Testis (tissue), 2 donors: ENCODE measurements at regions not wholly inside any gene's neighbourhood (a gene's known extent, or its start where the extent isn't known, plus 50 kb on each side); places are given as distances from the start of the nearest gene placed in this dataset.

Experiments
- DNase-seq: peaks from one replicate; pipeline ENCODE4 v3.0.0-alpha.2; 2019
- H3K27ac ChIP-seq, 2 donors: fragments of 200-600 bp; sonication (generic); one replicate each; pipeline ENCODE4 v1.5.1; 2019
- H3K27me3 ChIP-seq: fragments of 200-600 bp; sonication (generic); one replicate; pipeline ENCODE4 v1.5.1; 2019
- H3K36me3 ChIP-seq: fragments of 200-600 bp; sonication (generic); one replicate; pipeline ENCODE4 v1.5.1; 2017; ENCODE audit warnings: low read depth; ENCODE audit errors: missing control alignments
- H3K4me1 ChIP-seq: fragments of 200-600 bp; sonication (generic); one replicate; pipeline ENCODE4 v1.5.1; 2019
- H3K4me3 ChIP-seq, 2 donors: fragments of 200-600 bp; sonication (generic); one replicate each; pipeline ENCODE4 v1.5.1; 2017 to 2019
- H3K9me3 ChIP-seq: fragments of 200-600 bp; sonication (generic); one replicate; pipeline ENCODE4 v1.5.1; 2017
- CTCF ChIP-seq, 3 experiments: fragments of 450-650 bp in 2 of 3; fragments of 200-600 bp in 1 of 3; sonication (generic) in 1 of 3; IDR thresholded peaks; one replicate each; pipeline ENCODE4 v1.5.1; 2016 to 2019; ENCODE audit warnings: antibody characterized with exemption in 3 of 3, mild to moderate bottlenecking in 2 of 3, moderate library complexity in 1 of 3
- POLR2A ChIP-seq: fragments of 450-650 bp; IDR thresholded peaks from one replicate; pipeline ENCODE4 v1.6.1; 2017; ENCODE audit warnings: antibody characterized with exemption, mild to moderate bottlenecking, moderate library complexity
- WGBS, 2 donors: methylation state at CpG; one replicate each; pipeline ENCODE4 v1.1.5; 2018; 5-methylcytosine and 5-hydroxymethylcytosine counted together
- intact Hi-C: fragments of 100-400 bp; cut with DNase I; formaldehyde crosslinking; loops from one replicate; pipeline ENCODE4 v1.15.1; 2023; ENCODE audit warnings: low total_unique reads

- no peak overlapping the region for H3K4me3 ChIP-seq
- no peaks in the 10 kb centered on the region for H3K27me3 ChIP-seq
- DNase-seq = no peak
- no peak overlapping the region for H3K27ac ChIP-seq
- no peaks in the 10 kb centered on the region for H3K4me1 ChIP-seq
- H3K36me3 ChIP-seq = no peaks in the 10 kb centered on the region
- WGBS, 2 donors = 95 to 96% methylated on average over 1 of the region's 1 CpG
- H3K9me3 ChIP-seq = no peaks in the 10 kb centered on the region
- TF ChIP-seq CTCF (IDR thresholded peaks at IDR 0.05) (no peak), POLR2A (no peak)
- intact Hi-C loops = no loop called here
These were observed 648.8 kb upstream of the MKI67 start for GRCh38 chr10:128774979-128775378.

- TF ChIP-seq POLR2A = no peak
- TF ChIP-seq CTCF (IDR thresholded peaks at IDR 0.05) = no peak
- Histone ChIP-seq H3K4me3 (no peak overlapping the region), H3K27ac (no peak overlapping the region), H3K9me3 (no peaks in the 10 kb centered on the region), H3K4me1 (no peaks in the 10 kb centered on the region), H3K36me3 (no peaks in the 10 kb centered on the region), H3K27me3 (no peaks in the 10 kb centered on the region)
- intact Hi-C loops = no loop called here
- WGBS, 2 donors = 75 to 80% methylated on average over 10 of the region's 10 CpGs
- DNase-seq = no peak
These were observed 649.5 kb upstream of the MKI67 start for GRCh38 chr10:128775743-128776142.

GRCh38 chr10:128776673-128777252, 650.5 kb upstream of the MKI67 start:
- no peaks in the 10 kb centered on the region for H3K4me1 ChIP-seq
- no peaks in the 10 kb centered on the region for H3K36me3 ChIP-seq
- no peak overlapping the region for H3K27ac ChIP-seq
- WGBS, 2 donors = 61 to 67% methylated on average over 9 of the region's 9 CpGs
- DNase-seq = no peak
- TF ChIP-seq CTCF (IDR thresholded peaks at IDR 0.05) (no peak), POLR2A (no peak)
- H3K9me3 ChIP-seq = no peaks in the 10 kb centered on the region
- intact Hi-C loops = no loop called here
- H3K4me3 ChIP-seq = no peak overlapping the region
- H3K27me3 ChIP-seq = no peaks in the 10 kb centered on the region

- Histone ChIP-seq H3K4me3 (no peak overlapping the region), H3K27me3 (no peaks in the 10 kb centered on the region), H3K27ac (no peak overlapping the region), H3K4me1 (no peaks in the 10 kb centered on the region), H3K36me3 (no peaks in the 10 kb centered on the region), H3K9me3 (no peaks in the 10 kb centered on the region)
- intact Hi-C loops = no loop called here
- no peak for TF ChIP-seq CTCF (IDR thresholded peaks at IDR 0.05)
- no peak for TF ChIP-seq POLR2A
- WGBS, 2 donors = 90 to 91% methylated on average over 2 of the region's 2 CpGs
- no peak for DNase-seq
These were observed 651.1 kb upstream of the MKI67 start for GRCh38 chr10:128777342-128777741.

GRCh38 chr10:128779416-128779815, 653.2 kb upstream of the MKI67 start:
- Histone ChIP-seq H3K36me3 (no peaks in the 10 kb centered on the region), H3K9me3 (no peaks in the 10 kb centered on the region), H3K4me3 (no peak overlapping the region), H3K27me3 (no peaks in the 10 kb centered on the region), H3K27ac (no peak overlapping the region), H3K4me1 (no peaks in the 10 kb centered on the region)
- intact Hi-C loops = no loop called here
- 74 to 76% methylated on average over 15 of the region's 15 CpGs for WGBS, 2 donors
- TF ChIP-seq POLR2A (no peak), CTCF (IDR thresholded peaks at IDR 0.05) (no peak)
- no peak for DNase-seq
